PC-3 (cell line): ENCODE measurements at regions not wholly inside any gene's neighbourhood (a gene's known extent, or its start where the extent isn't known, plus 50 kb on each side); places are given as distances from the start of the nearest gene placed in this dataset.

Source experiments
- EZH2 ChIP-seq: fragments of 300-600 bp; sonication (generic); IDR thresholded peaks from one replicate; pipeline ENCODE4 v1.6.1; 2017; ENCODE audit warnings: antibody characterized with exemption, mild to moderate bottlenecking, low read length; ENCODE audit not compliant: unreplicated experiment
- EZH2phosphoT487 ChIP-seq: fragments of 300-600 bp; sonication (generic); IDR thresholded peaks from 2 replicates; pipeline ENCODE4 v1.6.1; 2018; ENCODE audit warnings: mild to moderate bottlenecking, antibody characterized with exemption, low read length, borderline replicate concordance
- TF ChIP-seq, protein P1 (sequence below): fragments of 300-600 bp; sonication (generic); conservative IDR thresholded peaks from 2 replicates; pipeline ENCODE4 v1.5.1; 2017; ENCODE audit warnings: antibody characterized with exemption, low read depth, mild to moderate bottlenecking, low read length

DNA sequence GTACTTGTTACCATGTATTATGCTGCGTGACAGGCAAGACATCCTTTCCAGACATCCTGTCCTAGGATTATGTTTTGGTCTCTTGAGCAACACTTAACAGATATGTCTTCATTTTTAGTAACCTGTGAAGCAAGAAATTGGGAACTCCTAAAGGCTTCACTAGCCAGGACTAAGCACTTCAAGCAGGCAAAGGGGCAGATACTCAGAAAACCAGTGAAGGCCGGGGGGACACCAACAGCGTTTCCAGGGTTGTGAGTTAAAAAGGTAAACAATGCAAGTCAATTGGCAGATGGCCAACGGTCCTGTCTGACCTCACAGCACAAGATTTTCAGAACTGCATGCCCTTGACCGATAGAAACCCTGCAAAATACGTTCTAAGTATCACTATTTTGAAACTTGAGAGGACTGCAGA lies 77.6 kb upstream of the SFMBT2 start:
- TF ChIP-seq, protein P1, sequence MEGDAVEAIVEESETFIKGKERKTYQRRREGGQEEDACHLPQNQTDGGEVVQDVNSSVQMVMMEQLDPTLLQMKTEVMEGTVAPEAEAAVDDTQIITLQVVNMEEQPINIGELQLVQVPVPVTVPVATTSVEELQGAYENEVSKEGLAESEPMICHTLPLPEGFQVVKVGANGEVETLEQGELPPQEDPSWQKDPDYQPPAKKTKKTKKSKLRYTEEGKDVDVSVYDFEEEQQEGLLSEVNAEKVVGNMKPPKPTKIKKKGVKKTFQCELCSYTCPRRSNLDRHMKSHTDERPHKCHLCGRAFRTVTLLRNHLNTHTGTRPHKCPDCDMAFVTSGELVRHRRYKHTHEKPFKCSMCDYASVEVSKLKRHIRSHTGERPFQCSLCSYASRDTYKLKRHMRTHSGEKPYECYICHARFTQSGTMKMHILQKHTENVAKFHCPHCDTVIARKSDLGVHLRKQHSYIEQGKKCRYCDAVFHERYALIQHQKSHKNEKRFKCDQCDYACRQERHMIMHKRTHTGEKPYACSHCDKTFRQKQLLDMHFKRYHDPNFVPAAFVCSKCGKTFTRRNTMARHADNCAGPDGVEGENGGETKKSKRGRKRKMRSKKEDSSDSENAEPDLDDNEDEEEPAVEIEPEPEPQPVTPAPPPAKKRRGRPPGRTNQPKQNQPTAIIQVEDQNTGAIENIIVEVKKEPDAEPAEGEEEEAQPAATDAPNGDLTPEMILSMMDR, result no peak
- no peak for TF ChIP-seq EZH2phosphoT487
- no peak for TF ChIP-seq EZH2
